OCI-LY1 (cell line): ENCODE measurements at regions not wholly inside any gene's neighbourhood (a gene's known extent, or its start where the extent isn't known, plus 50 kb on each side); places are given as distances from the start of the nearest gene placed in this dataset.
"Not testable (repeated sequence)": the region's sequence is repeated elsewhere in the genome, so short reads cannot be mapped to it uniquely, and the experiment has no call there.

Source experiments
- H2AFZ ChIP-seq: fragments of 200-600 bp; sonication (generic), shearing (Covaris generic); 2 replicates; pipeline ENCODE4 v1.6.0; 2014; ENCODE audit warnings: antibody characterized with exemption, mild to moderate bottlenecking, low read length
- H3F3A ChIP-seq: fragments of 200-600 bp; sonication (generic), shearing (Covaris generic); 2 replicates; pipeline ENCODE4 v1.6.0; 2014; ENCODE audit warnings: mild to moderate bottlenecking, antibody characterized with exemption, low read length, moderate library complexity; ENCODE audit not compliant: insufficient read depth
- H3K27ac ChIP-seq: fragments of 200-600 bp; sonication (generic); 2 replicates; pipeline ENCODE4 v1.5.1; 2014; ENCODE audit warnings: low read length, mixed run types, mild to moderate bottlenecking, low read depth; ENCODE audit not compliant: poor library complexity, severe bottlenecking
- H3K27me3 ChIP-seq: fragments of 200-600 bp; sonication (generic); 2 replicates; pipeline ENCODE4 v1.6.0; 2014; ENCODE audit warnings: antibody characterized with exemption, mild to moderate bottlenecking, low read length, moderate library complexity; ENCODE audit not compliant: insufficient read depth
- H3K36me3 ChIP-seq: fragments of 200-600 bp; sonication (generic); 2 replicates; pipeline ENCODE4 v1.6.1; 2014; ENCODE audit warnings: mild to moderate bottlenecking, antibody characterized with exemption, low read length, moderate library complexity, mixed read lengths; ENCODE audit not compliant: insufficient read depth
- H3K4me1 ChIP-seq: fragments of 200-600 bp; sonication (generic); 2 replicates; pipeline ENCODE4 v1.5.1; 2014; ENCODE audit warnings: mild to moderate bottlenecking, low read length, moderate library complexity; ENCODE audit not compliant: insufficient read depth, severe bottlenecking
- H3K4me2 ChIP-seq: fragments of 200-600 bp; sonication (generic), shearing (Covaris generic); 2 replicates; pipeline ENCODE4 v1.6.1; 2014; ENCODE audit warnings: low read length
- H3K4me3 ChIP-seq: fragments of 200-600 bp; sonication (generic); 2 replicates; pipeline ENCODE4 v1.5.1; 2014; ENCODE audit warnings: low read length, low read depth, mild to moderate bottlenecking, mixed read lengths; ENCODE audit not compliant: poor library complexity, severe bottlenecking
- H3K79me2 ChIP-seq: fragments of 200-600 bp; shearing (Covaris generic); 2 replicates; pipeline ENCODE4 v1.6.1; 2016; ENCODE audit warnings: mixed run types, low read length, mixed read lengths; ENCODE audit not compliant: insufficient read depth
- H3K9ac ChIP-seq: fragments of 200-600 bp; sonication (generic), shearing (Covaris generic); 2 replicates; pipeline ENCODE4 v1.6.1; 2014; ENCODE audit warnings: mild to moderate bottlenecking, low read length, mixed read lengths
- H3K9me2 ChIP-seq: fragments of 200-600 bp; sonication (generic), shearing (Covaris generic); 2 replicates; pipeline ENCODE4 v1.6.1; 2014; ENCODE audit warnings: low read depth, mild to moderate bottlenecking, low read length, mixed read lengths
- H3K9me3 ChIP-seq: fragments of 200-600 bp; shearing (Covaris generic); 2 replicates; pipeline ENCODE4 v1.6.1; 2014; ENCODE audit warnings: low read length, mixed read lengths
- H4K20me1 ChIP-seq: fragments of 200-600 bp; sonication (generic), shearing (Covaris generic); 2 replicates; pipeline ENCODE4 v1.6.0; 2016; ENCODE audit warnings: mild to moderate bottlenecking, low read length; ENCODE audit not compliant: insufficient read depth
- CTCF ChIP-seq: fragments of 200-600 bp; sonication (generic), shearing (Covaris generic); IDR thresholded peaks from 2 replicates; pipeline ENCODE4 v1.5.1; 2017; ENCODE audit warnings: mild to moderate bottlenecking, antibody characterized with exemption, low read length, moderate library complexity, mixed read lengths
- EZH2 ChIP-seq: fragments of 200-600 bp; sonication (generic), shearing (Covaris generic); IDR thresholded peaks from 2 replicates; pipeline ENCODE4 v1.8.0; 2017; ENCODE audit warnings: borderline replicate concordance, mixed run types, mild to moderate bottlenecking, antibody characterized with exemption, low read length, moderate library complexity, mixed read lengths

- not testable (repeated sequence) for H3K4me3 ChIP-seq, H3K4me1 ChIP-seq, H3K79me2 ChIP-seq, H3K36me3 ChIP-seq, H3K4me2 ChIP-seq, H2AFZ ChIP-seq, H3K27ac ChIP-seq, H3K9ac ChIP-seq, H3K9me2 ChIP-seq, H3F3A ChIP-seq, H4K20me1 ChIP-seq, H3K9me3 ChIP-seq, H3K27me3 ChIP-seq
Measured at GRCh38 chr14:106475214-106475613, 948.8 kb downstream of the TMEM121 start.

GRCh38 chr14:106477600-106477999 is 951.2 kb downstream of the TMEM121 start:
- H3K4me3 ChIP-seq, H3K9me2 ChIP-seq, H3K4me1 ChIP-seq, H3F3A ChIP-seq, H3K36me3 ChIP-seq, H4K20me1 ChIP-seq, H3K9ac ChIP-seq, H3K4me2 ChIP-seq, H2AFZ ChIP-seq, H3K27ac ChIP-seq, H3K27me3 ChIP-seq, H3K79me2 ChIP-seq, H3K9me3 ChIP-seq: not testable (repeated sequence)

GRCh38 chr14:106480287-106480686 is 953.9 kb downstream of the TMEM121 start:
- not testable (repeated sequence) for H3K9me2 ChIP-seq, H3K9ac ChIP-seq, H2AFZ ChIP-seq, H3K27ac ChIP-seq, H3K4me3 ChIP-seq, H3K4me1 ChIP-seq, H4K20me1 ChIP-seq, H3K4me2 ChIP-seq, H3K9me3 ChIP-seq, H3K36me3 ChIP-seq, H3K79me2 ChIP-seq, H3K27me3 ChIP-seq, H3F3A ChIP-seq

GRCh38 chr14:106482213-106482612 is 955.8 kb downstream of the TMEM121 start:
- not testable (repeated sequence) for H3K9ac ChIP-seq, H3K4me1 ChIP-seq, H3K79me2 ChIP-seq, H3K27ac ChIP-seq, H3K9me2 ChIP-seq, H3K9me3 ChIP-seq, H3K27me3 ChIP-seq, H3K4me3 ChIP-seq, H2AFZ ChIP-seq, H3F3A ChIP-seq, H3K36me3 ChIP-seq, H3K4me2 ChIP-seq, H4K20me1 ChIP-seq

GRCh38 chr14:106487600-106487999 is 961.2 kb downstream of the TMEM121 start:
- Histone ChIP-seq H3K79me2 (no peaks in the 10 kb centered on the region), H3K27ac (no peak overlapping the region), H3K9me3 (no peaks in the 10 kb centered on the region), H4K20me1 (no peaks in the 10 kb centered on the region), H3K9ac (no peak overlapping the region), H3K9me2 (no peaks in the 10 kb centered on the region), H3K4me3 (no peak overlapping the region), H3K4me2 (no peak overlapping the region), H3K27me3 (no peaks in the 10 kb centered on the region), H3K4me1 (no peaks in the 10 kb centered on the region), H3F3A (no peaks in the 10 kb centered on the region), H2AFZ (no peak overlapping the region), H3K36me3 (no peaks in the 10 kb centered on the region)
- TF ChIP-seq EZH2: no peak
- TF ChIP-seq CTCF: no peak
